H1 (cell line): ENCODE measurements at regions not wholly inside any gene's neighbourhood (a gene's known extent, or its start where the extent isn't known, plus 50 kb on each side); places are given as distances from the start of the nearest gene placed in this dataset.

Experiments
- EZH2 ChIP-seq: fragments of 200-600 bp; sonication (generic); IDR thresholded peaks from 2 replicates; pipeline ENCODE4 v1.7.1; 2012; ENCODE audit warnings: low read depth, mild to moderate bottlenecking, moderate library complexity, low read length, inconsistent platforms; ENCODE audit not compliant: severe bottlenecking
- SUZ12 ChIP-seq: fragments of 200-600 bp; sonication (generic); IDR thresholded peaks from 2 replicates; pipeline ENCODE4 v1.6.1; 2012; ENCODE audit warnings: mild to moderate bottlenecking, inconsistent platforms, low read length, moderate library complexity, mixed read lengths

GRCh38 chr15:96678386-96678785, 347.9 kb downstream of the NR2F2 start (continued):
- TF ChIP-seq SUZ12 (no peak), EZH2 (no peak)
- TF ChIP-seq, all 59 proteins: peak for 0
